Loucy (cell line): ENCODE measurements at regions not wholly inside any gene's neighbourhood (a gene's known extent, or its start where the extent isn't known, plus 50 kb on each side); places are given as distances from the start of the nearest gene placed in this dataset.
"Not testable (repeated sequence)": the region's sequence is repeated elsewhere in the genome, so short reads cannot be mapped to it uniquely, and the experiment has no call there.

Source experiments
- H2AFZ ChIP-seq: fragments of 200-600 bp; sonication (generic); 2 replicates; pipeline ENCODE4 v1.6.0; 2016; ENCODE audit warnings: antibody characterized with exemption, mild to moderate bottlenecking, low read length, moderate library complexity
- H3F3A ChIP-seq: fragments of 200-600 bp; 2 replicates; pipeline ENCODE4 v1.6.0; 2016; ENCODE audit warnings: antibody characterized with exemption, low read depth, mild to moderate bottlenecking
- H3K27me3 ChIP-seq: fragments of 200-600 bp; sonication (generic); 2 replicates; pipeline ENCODE4 v1.6.1; 2014; ENCODE audit warnings: low read length, mild to moderate bottlenecking; ENCODE audit not compliant: insufficient read depth, poor library complexity, severe bottlenecking
- H3K36me3 ChIP-seq: fragments of 200-600 bp; sonication (generic); 2 replicates; pipeline ENCODE4 v1.6.1; 2016; ENCODE audit warnings: low read length; ENCODE audit not compliant: insufficient read depth
- H3K4me1 ChIP-seq: fragments of 200-600 bp; sonication (generic); 2 replicates; pipeline ENCODE4 v1.5.1; 2014; ENCODE audit warnings: low read length, mild to moderate bottlenecking; ENCODE audit not compliant: insufficient read depth, poor library complexity, severe bottlenecking
- H3K4me2 ChIP-seq: fragments of 200-600 bp; sonication (generic); 2 replicates; pipeline ENCODE4 v1.6.0; 2014; ENCODE audit warnings: antibody characterized with exemption, low read length, low read depth, mild to moderate bottlenecking; ENCODE audit not compliant: poor library complexity, severe bottlenecking
- H3K4me3 ChIP-seq: fragments of 200-600 bp; sonication (generic); 2 replicates; pipeline ENCODE4 v1.5.1; 2014; ENCODE audit warnings: low read length, mild to moderate bottlenecking, mixed read lengths; ENCODE audit not compliant: poor library complexity, severe bottlenecking
- H3K79me2 ChIP-seq: fragments of 200-600 bp; sonication (generic); 2 replicates; pipeline ENCODE4 v1.6.1; 2014; ENCODE audit warnings: low read length; ENCODE audit not compliant: insufficient read depth
- H3K9ac ChIP-seq: fragments of 200-600 bp; sonication (generic); 2 replicates; pipeline ENCODE4 v1.6.0; 2014; ENCODE audit warnings: mild to moderate bottlenecking, low read depth, low read length, moderate library complexity; ENCODE audit not compliant: poor library complexity, severe bottlenecking
- H3K9me2 ChIP-seq: fragments of 200-600 bp; sonication (generic); replicated peaks from 2 replicates; pipeline ENCODE4 v1.6.1; 2016; ENCODE audit warnings: low read depth, low read length, mixed read lengths
- H3K9me3 ChIP-seq: fragments of 200-600 bp; sonication (generic); 2 replicates; pipeline ENCODE4 v1.6.1; 2014; ENCODE audit warnings: mild to moderate bottlenecking, antibody characterized with exemption, low read length, low read depth; ENCODE audit not compliant: insufficient read depth
- H4K20me1 ChIP-seq: fragments of 200-600 bp; sonication (generic); 2 replicates; pipeline ENCODE4 v1.6.0; 2014; ENCODE audit warnings: antibody characterized with exemption, low read length, mild to moderate bottlenecking; ENCODE audit not compliant: insufficient read depth, poor library complexity, severe bottlenecking

DNA sequence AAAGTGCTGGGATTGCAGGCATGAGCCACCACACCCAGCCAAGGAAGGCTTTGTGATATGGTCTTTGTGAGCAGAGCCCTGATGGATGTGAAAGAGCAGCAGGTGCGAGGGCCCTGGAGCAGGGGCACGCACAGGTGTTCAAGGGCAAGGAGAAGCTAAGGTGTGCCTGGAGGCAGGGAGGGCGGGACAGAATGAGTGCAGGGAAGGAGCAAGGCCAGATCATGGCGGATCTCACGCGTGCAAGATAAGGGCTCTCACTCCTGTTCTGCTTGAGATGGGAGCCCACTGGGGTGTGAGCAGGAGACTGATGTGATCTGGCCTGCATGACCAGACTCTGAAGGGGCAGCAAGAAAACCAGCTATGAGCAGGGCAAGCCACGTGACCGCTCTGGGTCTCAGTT lies 295.0 kb downstream of the GOLGA6L6 start:
- not testable (repeated sequence) for H3K9me3 ChIP-seq, H3F3A ChIP-seq, H3K36me3 ChIP-seq, H3K9ac ChIP-seq, H3K9me2 ChIP-seq, H3K79me2 ChIP-seq, H3K27me3 ChIP-seq, H3K4me2 ChIP-seq, H3K4me3 ChIP-seq, H3K4me1 ChIP-seq, H2AFZ ChIP-seq, H4K20me1 ChIP-seq

GRCh38 chr15:20245856-20246255 lies 295.7 kb downstream of the GOLGA6L6 start:
- not testable (repeated sequence) for H3K4me1 ChIP-seq, H3F3A ChIP-seq, H3K4me3 ChIP-seq, H3K9me2 ChIP-seq, H3K9me3 ChIP-seq, H3K36me3 ChIP-seq, H4K20me1 ChIP-seq, H3K27me3 ChIP-seq, H3K79me2 ChIP-seq, H3K4me2 ChIP-seq, H2AFZ ChIP-seq, H3K9ac ChIP-seq

- not testable (repeated sequence) for H3K9ac ChIP-seq, H3K9me2 ChIP-seq, H3K79me2 ChIP-seq, H3K4me3 ChIP-seq, H3K36me3 ChIP-seq, H2AFZ ChIP-seq, H3K27me3 ChIP-seq, H3K4me1 ChIP-seq, H4K20me1 ChIP-seq, H3K4me2 ChIP-seq, H3F3A ChIP-seq, H3K9me3 ChIP-seq
Observed at GRCh38 chr15:20244792-20245191, 296.8 kb downstream of the GOLGA6L6 start.

DNA sequence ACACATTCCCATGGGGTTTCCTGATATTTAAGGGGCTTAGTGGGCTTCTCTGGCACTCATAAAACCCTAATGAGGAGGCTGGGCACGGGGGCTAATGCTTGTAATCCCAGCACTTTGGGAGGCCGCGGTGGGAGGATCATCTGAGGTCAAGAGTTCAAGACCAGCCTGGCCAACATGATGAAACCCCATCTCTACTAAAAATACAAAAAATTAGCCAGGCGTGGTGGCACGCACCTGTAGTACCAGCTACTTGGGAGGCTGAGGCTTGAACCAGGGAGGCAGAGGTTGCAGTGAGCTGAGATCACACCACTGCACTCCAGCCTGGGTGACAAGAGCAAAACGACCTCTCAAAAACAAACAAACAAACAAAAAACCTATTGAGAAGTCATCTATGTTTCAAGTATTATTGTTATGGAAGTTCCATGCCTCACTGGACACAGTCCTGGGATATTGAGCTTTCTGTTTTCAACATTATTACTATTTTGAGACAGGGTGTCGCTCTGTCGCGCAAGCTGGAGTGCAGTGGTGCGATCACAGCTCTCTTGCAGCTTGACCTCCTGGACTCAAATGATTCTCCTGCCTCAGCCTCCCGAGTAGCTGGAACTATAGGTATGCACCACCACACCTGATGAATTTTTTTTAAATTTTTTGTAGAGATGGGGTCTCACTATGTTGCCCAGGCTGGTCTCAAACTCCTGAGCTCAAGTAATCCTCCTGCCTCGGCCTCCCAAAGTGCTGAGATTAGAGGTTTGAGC lies 297.9 kb downstream of the GOLGA6L6 start:
- H4K20me1 ChIP-seq: not testable (repeated sequence)

GRCh38 chr15:20240366-20240917 lies 301.2 kb downstream of the GOLGA6L6 start:
- H3K4me2 ChIP-seq, H3K36me3 ChIP-seq, H3K79me2 ChIP-seq, H3F3A ChIP-seq, H3K4me3 ChIP-seq, H3K9me2 ChIP-seq, H3K4me1 ChIP-seq, H4K20me1 ChIP-seq, H3K27me3 ChIP-seq, H3K9ac ChIP-seq, H2AFZ ChIP-seq, H3K9me3 ChIP-seq: not testable (repeated sequence)

More for the DNA sequence above, 297.9 kb downstream of the GOLGA6L6 start:
- H3K4me1 ChIP-seq, H3K79me2 ChIP-seq, H3K9me2 ChIP-seq, H2AFZ ChIP-seq, H3K9ac ChIP-seq, H3F3A ChIP-seq, H3K4me2 ChIP-seq, H3K36me3 ChIP-seq, H3K4me3 ChIP-seq, H3K27me3 ChIP-seq, H3K9me3 ChIP-seq: not testable (repeated sequence)

DNA sequence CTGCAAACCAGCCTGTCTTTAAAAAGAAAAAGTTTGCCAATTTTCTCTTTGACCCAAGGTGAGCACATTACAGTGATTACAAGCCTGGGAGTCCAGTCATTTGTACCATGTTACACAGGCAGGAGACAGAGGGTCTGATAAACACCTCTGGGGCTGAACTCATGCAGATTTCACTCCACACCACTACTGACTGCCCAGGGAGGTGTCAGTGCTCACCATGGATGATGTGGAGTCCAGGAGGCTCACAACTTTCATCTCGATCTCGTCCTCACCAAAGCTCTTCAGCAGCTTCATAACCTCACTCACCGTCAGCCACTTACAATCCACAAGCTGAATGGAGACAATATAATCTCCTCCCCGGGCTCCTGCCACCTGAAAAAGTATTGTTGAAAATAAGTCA lies 302.4 kb downstream of the GOLGA6L6 start:
- not testable (repeated sequence) for H3K9me3 ChIP-seq, H3K9me2 ChIP-seq

GRCh38 chr15:20237256-20238020 lies 304.2 kb downstream of the GOLGA6L6 start:
- H3K79me2 ChIP-seq, H3K9ac ChIP-seq, H3K4me2 ChIP-seq, H3K27me3 ChIP-seq, H4K20me1 ChIP-seq, H3K9me2 ChIP-seq, H3K4me1 ChIP-seq, H3K9me3 ChIP-seq, H3K4me3 ChIP-seq, H3K36me3 ChIP-seq, H3F3A ChIP-seq, H2AFZ ChIP-seq: not testable (repeated sequence)

More for the DNA sequence above, 302.4 kb downstream of the GOLGA6L6 start:
- H3K27me3 ChIP-seq, H3K4me3 ChIP-seq, H3K4me2 ChIP-seq, H3K4me1 ChIP-seq, H4K20me1 ChIP-seq, H3K36me3 ChIP-seq, H3K79me2 ChIP-seq, H3K9ac ChIP-seq, H3F3A ChIP-seq, H2AFZ ChIP-seq: not testable (repeated sequence)
